Karpas-422 (cell line): ENCODE measurements at regions not wholly inside any gene's neighbourhood (a gene's known extent, or its start where the extent isn't known, plus 50 kb on each side); places are given as distances from the start of the nearest gene placed in this dataset.
"Not testable (repeated sequence)": the region's sequence is repeated elsewhere in the genome, so short reads cannot be mapped to it uniquely, and the experiment has no call there.

Experiments
- DNase-seq: peaks from one replicate; pipeline ENCODE4 v3.0.0-alpha.2; 2015
- H2AFZ ChIP-seq: fragments of 200-600 bp; sonication (generic); 2 replicates; pipeline ENCODE4 v1.6.1; 2014; ENCODE audit warnings: antibody characterized with exemption, low read length, mixed read lengths
- H3K27ac ChIP-seq: fragments of 200-600 bp; sonication (generic); 2 replicates; pipeline ENCODE4 v1.5.1; 2014; ENCODE audit warnings: mild to moderate bottlenecking, low read length, moderate library complexity
- H3K27me3 ChIP-seq: fragments of 200-600 bp; sonication (generic); 2 replicates; pipeline ENCODE4 v1.6.1; 2014; ENCODE audit warnings: low read length, mixed read lengths
- H3K36me3 ChIP-seq: fragments of 200-600 bp; sonication (generic); 2 replicates; pipeline ENCODE4 v1.6.1; 2014; ENCODE audit warnings: low read length, mixed read lengths; ENCODE audit not compliant: insufficient read depth
- H3K4me1 ChIP-seq: fragments of 200-600 bp; sonication (generic); 2 replicates; pipeline ENCODE4 v1.6.1; 2014; ENCODE audit warnings: mild to moderate bottlenecking, low read length, mixed read lengths
- H3K4me2 ChIP-seq: fragments of 200-600 bp; sonication (generic); 2 replicates; pipeline ENCODE4 v1.6.1; 2014; ENCODE audit warnings: low read length, low read depth, mild to moderate bottlenecking; ENCODE audit not compliant: poor library complexity, severe bottlenecking
- H3K4me3 ChIP-seq: fragments of 200-600 bp; sonication (generic); 2 replicates; pipeline ENCODE4 v1.5.1; 2014; ENCODE audit warnings: mild to moderate bottlenecking, antibody characterized with exemption, low read length, mixed read lengths
- H3K79me2 ChIP-seq: fragments of 200-600 bp; sonication (generic); 2 replicates; pipeline ENCODE4 v1.6.1; 2014; ENCODE audit warnings: mild to moderate bottlenecking, low read length, mixed read lengths
- H3K9ac ChIP-seq: fragments of 200-600 bp; sonication (generic); 2 replicates; pipeline ENCODE4 v1.6.0; 2014; ENCODE audit warnings: low read length
- H3K9me2 ChIP-seq: fragments of 200-600 bp; sonication (generic), shearing (Covaris generic); replicated peaks from 2 replicates; pipeline ENCODE4 v1.6.0; 2014; ENCODE audit warnings: mild to moderate bottlenecking, low read length, moderate library complexity; ENCODE audit not compliant: insufficient read depth
- H3K9me3 ChIP-seq: fragments of 300-700, 200-600 bp; sonication (generic); 2 replicates; pipeline ENCODE4 v1.6.1; 2014; ENCODE audit warnings: low read length, mixed read lengths
- H4K20me1 ChIP-seq: fragments of 200-600 bp; sonication (generic); 2 replicates; pipeline ENCODE4 v1.6.1; 2014; ENCODE audit warnings: mild to moderate bottlenecking, antibody characterized with exemption, low read length, low read depth; ENCODE audit not compliant: insufficient read depth

GRCh38 chr5:178063277-178063676, 50.1 kb upstream of the N4BP3 start:
- no peaks in the 10 kb centered on the region for H4K20me1 ChIP-seq
- no peak overlapping the region for H3K4me2 ChIP-seq
- no peaks in the 10 kb centered on the region for H3K27me3 ChIP-seq
- no peaks in the 10 kb centered on the region for H3K36me3 ChIP-seq
- no peak overlapping the region for H3K4me3 ChIP-seq
- no peak overlapping the region for H2AFZ ChIP-seq
- no peak for DNase-seq
- no peak overlapping the region for H3K9ac ChIP-seq
- H3K9me2 ChIP-seq = no peaks in the 10 kb centered on the region
- H3K27ac ChIP-seq = no peak overlapping the region
- no peaks in the 10 kb centered on the region for H3K9me3 ChIP-seq
- H3K79me2 ChIP-seq = no peaks in the 10 kb centered on the region
- peaks cover 6% of the 10 kb centered on the region for H3K4me1 ChIP-seq

GRCh38 chr5:178058321-178059012, 54.9 kb upstream of the N4BP3 start:
- no peak overlapping the region for H3K9ac ChIP-seq
- H3K4me1 ChIP-seq = no peaks in the 10 kb centered on the region
- no peaks in the 10 kb centered on the region for H3K9me3 ChIP-seq
- no peaks in the 10 kb centered on the region for H3K79me2 ChIP-seq
- H2AFZ ChIP-seq = no peak overlapping the region
- no peak overlapping the region for H3K27ac ChIP-seq
- H3K36me3 ChIP-seq = no peaks in the 10 kb centered on the region
- H4K20me1 ChIP-seq = no peaks in the 10 kb centered on the region
- H3K4me2 ChIP-seq = no peak overlapping the region
- no peak for DNase-seq
- no peaks in the 10 kb centered on the region for H3K9me2 ChIP-seq
- H3K4me3 ChIP-seq = no peak overlapping the region
- no peaks in the 10 kb centered on the region for H3K27me3 ChIP-seq

- Histone ChIP-seq H4K20me1 (no peaks in the 10 kb centered on the region), H3K9me2 (no peaks in the 10 kb centered on the region), H2AFZ (no peak overlapping the region), H3K4me3 (no peak overlapping the region), H3K27ac (no peak overlapping the region), H3K4me1 (no peaks in the 10 kb centered on the region), H3K27me3 (no peaks in the 10 kb centered on the region), H3K4me2 (no peak overlapping the region), H3K79me2 (no peaks in the 10 kb centered on the region), H3K36me3 (no peaks in the 10 kb centered on the region), H3K9ac (no peak overlapping the region), H3K9me3 (no peaks in the 10 kb centered on the region)
- no peak for DNase-seq
Observed at GRCh38 chr5:178057839-178058238, 55.5 kb upstream of the N4BP3 start.

- DNase-seq = no peak
- H3K27me3 ChIP-seq = no peaks in the 10 kb centered on the region
- H3K9ac ChIP-seq = no peak overlapping the region
- H4K20me1 ChIP-seq = no peaks in the 10 kb centered on the region
- no peak overlapping the region for H3K4me3 ChIP-seq
- H3K27ac ChIP-seq = no peak overlapping the region
- no peak overlapping the region for H2AFZ ChIP-seq
- no peaks in the 10 kb centered on the region for H3K9me3 ChIP-seq
- no peak overlapping the region for H3K4me2 ChIP-seq
- no peaks in the 10 kb centered on the region for H3K79me2 ChIP-seq
- no peaks in the 10 kb centered on the region for H3K36me3 ChIP-seq
- no peaks in the 10 kb centered on the region for H3K9me2 ChIP-seq
- no peaks in the 10 kb centered on the region for H3K4me1 ChIP-seq
Observed at GRCh38 chr5:178056935-178057334, 56.4 kb upstream of the N4BP3 start.

GRCh38 chr5:178055536-178055935, 57.8 kb upstream of the N4BP3 start:
- not testable (repeated sequence) for H4K20me1 ChIP-seq, H3K36me3 ChIP-seq, H3K79me2 ChIP-seq

GRCh38 chr5:178052062-178052461, 56.0 kb upstream of the PROP1 start:
- H3K9ac ChIP-seq, H3K9me3 ChIP-seq, H3K27me3 ChIP-seq, H3K79me2 ChIP-seq, H2AFZ ChIP-seq, H3K9me2 ChIP-seq, H3K4me2 ChIP-seq, H3K4me1 ChIP-seq, H3K27ac ChIP-seq, H4K20me1 ChIP-seq, H3K4me3 ChIP-seq, H3K36me3 ChIP-seq, DNase-seq: not testable (repeated sequence)

More at GRCh38 chr5:178055536-178055935, 57.8 kb upstream of the N4BP3 start:
- not testable (repeated sequence) for H3K27me3 ChIP-seq, H3K9me2 ChIP-seq, H2AFZ ChIP-seq, DNase-seq, H3K4me1 ChIP-seq, H3K4me3 ChIP-seq, H3K9ac ChIP-seq, H3K27ac ChIP-seq, H3K9me3 ChIP-seq, H3K4me2 ChIP-seq

- H2AFZ ChIP-seq, H3K27me3 ChIP-seq, H4K20me1 ChIP-seq, DNase-seq, H3K36me3 ChIP-seq, H3K4me3 ChIP-seq, H3K79me2 ChIP-seq, H3K9me2 ChIP-seq, H3K9ac ChIP-seq, H3K27ac ChIP-seq, H3K9me3 ChIP-seq, H3K4me2 ChIP-seq, H3K4me1 ChIP-seq: not testable (repeated sequence)
Observed at GRCh38 chr5:178050873-178051272, 54.8 kb upstream of the PROP1 start.

- not testable (repeated sequence) for H3K9me3 ChIP-seq, H3K4me2 ChIP-seq, H2AFZ ChIP-seq, H3K9ac ChIP-seq, H3K27me3 ChIP-seq, H3K79me2 ChIP-seq, DNase-seq, H3K9me2 ChIP-seq, H3K4me1 ChIP-seq, H3K36me3 ChIP-seq, H4K20me1 ChIP-seq, H3K4me3 ChIP-seq, H3K27ac ChIP-seq
Observed at GRCh38 chr5:178047943-178048342, 51.9 kb upstream of the PROP1 start.
